IMR-90 (cell line): ENCODE measurements at regions not wholly inside any gene's neighbourhood (a gene's known extent, or its start where the extent isn't known, plus 50 kb on each side); places are given as distances from the start of the nearest gene placed in this dataset.

Experiments
- ATAC-seq: fragments of 200-7000 bp; cut with Tn5 transposase; 2 replicates; pipeline ENCODE4 v1.9.1; 2020; ENCODE audit warnings: low read depth, mild to moderate bottlenecking, moderate library complexity
- BruUV-seq: library from RNA; stranded (reverse); fragments of 400-500 nt; replicated peaks from 2 replicates; lab custom pipeline; 2021; lab: Mats Ljungman, UMichigan
- CTCF ChIA-PET: fragments of 300-600 bp; formaldehyde crosslinking; extraction: SDS; loops from one replicate; lab custom pipeline; 2021; ENCODE audit warnings: antibody characterized with exemption; lab: Yijun Ruan, JAX
- POLR2A ChIA-PET: fragments of 300-600 bp; sonication (Branson Sonifier 250); formaldehyde crosslinking; loops from one replicate; lab custom pipeline; 2022; ENCODE audit warnings: antibody characterized with exemption; ENCODE audit not compliant: unreplicated experiment; lab: Charles Lee
- DNase-seq: peaks from one replicate; pipeline ENCODE4 v3.0.0; 2013
- H2AFZ ChIP-seq: replicated peaks from 2 replicates; pipeline ENCODE3; 2013; ENCODE audit warnings: low read length, mild to moderate bottlenecking; ENCODE audit not compliant: poor library complexity
- H2AK5ac ChIP-seq: 2 replicates; pipeline ENCODE4 v1.6.1; 2013; ENCODE audit warnings: low read depth, low read length, inconsistent platforms
- H2AK9ac ChIP-seq: replicated peaks from 2 replicates; pipeline ENCODE3; 2013; ENCODE audit warnings: mild to moderate bottlenecking, low read depth, low read length, moderate library complexity; ENCODE audit not compliant: poor library complexity
- H2BK120ac ChIP-seq: 2 replicates; pipeline ENCODE4 v1.6.1; 2013; ENCODE audit warnings: low read depth, low read length, inconsistent platforms
- H2BK15ac ChIP-seq: 3 replicates; pipeline ENCODE4 v1.6.1; 2013; ENCODE audit warnings: low read depth, low read length, inconsistent platforms
- H2BK20ac ChIP-seq: 2 replicates; pipeline ENCODE4 v1.6.1; 2013; ENCODE audit warnings: low read depth, mild to moderate bottlenecking, inconsistent platforms, low read length, moderate library complexity
- H2BK5ac ChIP-seq: 2 replicates; pipeline ENCODE4 v1.6.1; 2013; ENCODE audit warnings: mild to moderate bottlenecking, low read depth, low read length, inconsistent platforms; ENCODE audit not compliant: poor library complexity, severe bottlenecking
- H3K14ac ChIP-seq: replicated peaks from 2 replicates; pipeline ENCODE4 v1.6.1; 2013; ENCODE audit warnings: low read depth, low read length, inconsistent platforms
- H3K18ac ChIP-seq: 2 replicates; pipeline ENCODE4 v1.6.1; 2013; ENCODE audit warnings: low read depth, low read length, control low read depth
- H3K23ac ChIP-seq: 2 replicates; pipeline ENCODE4 v1.6.1; 2013; ENCODE audit warnings: low read depth, low read length, inconsistent platforms
- H3K27ac ChIP-seq: 2 replicates; pipeline ENCODE4 v1.5.1; 2013; ENCODE audit warnings: mild to moderate bottlenecking, control low read depth, low read length; ENCODE audit not compliant: insufficient read depth
- H3K27me3 ChIP-seq: 2 replicates; pipeline ENCODE4 v1.6.1; 2013; ENCODE audit warnings: low read length; ENCODE audit not compliant: control insufficient read depth, insufficient read depth
- H3K36me3 ChIP-seq: 2 replicates; pipeline ENCODE4 v1.6.1; 2013; ENCODE audit warnings: low read length, mixed read lengths; ENCODE audit not compliant: control insufficient read depth, insufficient read depth
- H3K4ac ChIP-seq: 2 replicates; pipeline ENCODE4 v1.6.1; 2013; ENCODE audit warnings: low read depth, low read length, inconsistent platforms
- H3K4me1 ChIP-seq: 2 replicates; pipeline ENCODE4 v1.6.1; 2013; ENCODE audit warnings: low read length, mixed read lengths; ENCODE audit not compliant: control insufficient read depth, insufficient read depth
- H3K4me2 ChIP-seq: 2 replicates; pipeline ENCODE4 v1.6.1; 2013; ENCODE audit warnings: low read depth, mild to moderate bottlenecking, control low read depth, low read length, moderate library complexity
- H3K4me3 ChIP-seq: 2 replicates; pipeline ENCODE4 v1.5.1; 2013; ENCODE audit warnings: low read depth, mild to moderate bottlenecking, control low read depth, low read length, moderate library complexity; ENCODE audit not compliant: insufficient read depth
- H3K56ac ChIP-seq: 2 replicates; pipeline ENCODE4 v1.6.1; 2013; ENCODE audit warnings: low read length, inconsistent platforms; ENCODE audit not compliant: insufficient read depth; ENCODE audit errors: extremely low read depth
- H3K79me1 ChIP-seq, 2 experiments: 2 replicates each; pipeline ENCODE4 v1.6.1; 2013; ENCODE audit warnings: low read length in 2 of 2, inconsistent platforms in 1 of 2, low read depth in 1 of 2
- H3K9ac ChIP-seq: 2 replicates; pipeline ENCODE4 v1.6.1; 2013; ENCODE audit warnings: low read depth, low read length, control low read depth
- H3K9me1 ChIP-seq: 2 replicates; pipeline ENCODE4 v1.6.1; 2013; ENCODE audit warnings: low read length, inconsistent platforms; ENCODE audit not compliant: insufficient read depth
- H3K9me3 ChIP-seq: 2 replicates; pipeline ENCODE4 v1.6.1; 2013; ENCODE audit warnings: low read length; ENCODE audit not compliant: control insufficient read depth, insufficient read depth
- H4K20me1 ChIP-seq: 2 replicates; pipeline ENCODE4 v1.6.1; 2013; ENCODE audit warnings: low read length, inconsistent platforms; ENCODE audit not compliant: insufficient read depth
- H4K5ac ChIP-seq: 2 replicates; pipeline ENCODE4 v1.6.1; 2013; ENCODE audit warnings: mild to moderate bottlenecking, low read depth, low read length, control low read depth
- H4K8ac ChIP-seq, 2 experiments: 2 replicates each; pipeline ENCODE4 v1.6.1; 2013; ENCODE audit warnings: low read depth in 2 of 2, low read length in 2 of 2, control low read depth in 1 of 2, inconsistent platforms in 1 of 2
- H4K91ac ChIP-seq: 2 replicates; pipeline ENCODE4 v1.6.1; 2013; ENCODE audit warnings: low read depth, low read length, inconsistent platforms; ENCODE audit not compliant: insufficient read depth
- BHLHE40 ChIP-seq: fragments of 150-350 bp; IDR thresholded peaks from 2 replicates; pipeline ENCODE4 v1.6.1; 2016; ENCODE audit warnings: mild to moderate bottlenecking, low read depth, low read length
- CEBPB ChIP-seq: IDR thresholded peaks from 2 replicates; pipeline ENCODE4 v1.6.1; 2012; ENCODE audit warnings: low read depth, low read length, improper control_type of control experiment
- CHD1 ChIP-seq: IDR thresholded peaks from 2 replicates; pipeline ENCODE4 v1.6.1; 2012; ENCODE audit warnings: low read depth, low read length, improper control_type of control experiment
- CTCF ChIP-seq: conservative IDR thresholded peaks from 2 replicates; pipeline ENCODE4 v1.5.1; 2012; ENCODE audit warnings: mild to moderate bottlenecking, low read depth, low read length, improper control_type of control experiment
- FOS ChIP-seq: fragments of 150-350 bp; IDR thresholded peaks from 2 replicates; pipeline ENCODE4 v1.6.1; 2016; ENCODE audit warnings: low read depth, low read length
- MAFK ChIP-seq: IDR thresholded peaks from 2 replicates; pipeline ENCODE4 v1.6.1; 2012; ENCODE audit warnings: low read depth, low read length, improper control_type of control experiment
- MAZ ChIP-seq: IDR thresholded peaks from 2 replicates; pipeline ENCODE4 v1.6.1; 2012; ENCODE audit warnings: low read depth, mild to moderate bottlenecking, low read length, improper control_type of control experiment, moderate library complexity, borderline replicate concordance
- MXI1 ChIP-seq: IDR thresholded peaks from 2 replicates; pipeline ENCODE4 v1.6.1; 2012; ENCODE audit warnings: low read depth, mild to moderate bottlenecking, low read length, moderate library complexity, borderline replicate concordance
- NFE2L2 ChIP-seq: fragments of 150-350 bp; IDR thresholded peaks from 2 replicates; pipeline ENCODE4 v1.6.1; 2016; ENCODE audit warnings: low read depth, mild to moderate bottlenecking, low read length
- RCOR1 ChIP-seq: IDR thresholded peaks from 2 replicates; pipeline ENCODE4 v1.6.1; 2012; ENCODE audit warnings: mild to moderate bottlenecking, low read length, improper control_type of control experiment; ENCODE audit not compliant: insufficient replicate concordance
- SMC3 ChIP-seq: fragments of 150-350 bp; IDR thresholded peaks from 2 replicates; pipeline ENCODE4 v1.6.1; 2016; ENCODE audit warnings: low read depth, mild to moderate bottlenecking, antibody characterized with exemption, low read length, moderate library complexity
- WGBS, 2 experiments: methylation state at CpG; one replicate each; pipeline versions ENCODE4 v1.1.5 to v1.1.7; 2013; ENCODE audit warnings: missing lambda C conversion rate in 2 of 2; ENCODE audit not compliant: insufficient read length in 1 of 2; ENCODE audit errors: extremely low coverage in 2 of 2; 5-methylcytosine and 5-hydroxymethylcytosine counted together
- dilution Hi-C: fragments of 300-500 bp; cut with HindIII; formaldehyde crosslinking; loops from one replicate; pipeline ENCODE4 v1.14.3; 2018; ENCODE audit warnings: low sequenced_read_pairs; ENCODE audit not compliant: unreplicated experiment
- in situ Hi-C: fragments of 300-500 bp; cut with MboI; formaldehyde crosslinking; loops from 3 replicates; pipeline ENCODE4 v1.14.3; 2019; ENCODE audit warnings: low sequenced_read_pairs, inconsistent platforms, mixed read lengths
- intact Hi-C: fragments of 100-400 bp; cut with micrococcal nuclease; formaldehyde crosslinking; loops from 2 replicates; pipeline ENCODE4 v1.10.0; 2022
- TF ChIP-seq, protein P1 (sequence below): fragments of 150-350 bp; IDR thresholded peaks from 2 replicates; pipeline ENCODE4 v1.6.1; 2017; ENCODE audit warnings: mild to moderate bottlenecking, antibody characterized with exemption, low read length, low read depth

- no peaks in the 10 kb centered on the region for H4K20me1 ChIP-seq
- H2AK9ac ChIP-seq, result no peak overlapping the region
- no TSS peak for BruUV-seq
- no peak overlapping the region for H3K4ac ChIP-seq
- H3K4me3 ChIP-seq, result no peak overlapping the region
- no peak overlapping the region for H2BK120ac ChIP-seq
- ChIA-PET POLR2A (no interaction called here), CTCF (no interaction called here)
- H2AFZ ChIP-seq, result no peak overlapping the region
- intact Hi-C loops, result no loop called here
- no peak overlapping the region for H3K18ac ChIP-seq
- H2BK15ac ChIP-seq, result no peak overlapping the region
- no peak overlapping the region for H4K8ac ChIP-seq
- H3K79me1 ChIP-seq, result no peaks in the 10 kb centered on the region
- no peak overlapping the region for H3K23ac ChIP-seq
- H3K9ac ChIP-seq, result no peak overlapping the region
- ATAC-seq (no peak), DNase-seq (no peak)
- H4K5ac ChIP-seq, result no peak overlapping the region
- H3K14ac ChIP-seq, result no peak overlapping the region
- no peak overlapping the region for H2BK5ac ChIP-seq
- H3K9me3 ChIP-seq, result no peaks in the 10 kb centered on the region
- H3K56ac ChIP-seq, result no peak overlapping the region
- H3K4me1 ChIP-seq, result no peaks in the 10 kb centered on the region
- TF ChIP-seq, protein P1, sequence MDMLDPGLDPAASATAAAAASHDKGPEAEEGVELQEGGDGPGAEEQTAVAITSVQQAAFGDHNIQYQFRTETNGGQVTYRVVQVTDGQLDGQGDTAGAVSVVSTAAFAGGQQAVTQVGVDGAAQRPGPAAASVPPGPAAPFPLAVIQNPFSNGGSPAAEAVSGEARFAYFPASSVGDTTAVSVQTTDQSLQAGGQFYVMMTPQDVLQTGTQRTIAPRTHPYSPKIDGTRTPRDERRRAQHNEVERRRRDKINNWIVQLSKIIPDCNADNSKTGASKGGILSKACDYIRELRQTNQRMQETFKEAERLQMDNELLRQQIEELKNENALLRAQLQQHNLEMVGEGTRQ, result no peak
- no peak for TF ChIP-seq MAFK
- no peak for TF ChIP-seq NFE2L2
- TF ChIP-seq CTCF, result no peak
- TF ChIP-seq CEBPB, result no peak
- TF ChIP-seq MXI1, result no peak
- no peak for TF ChIP-seq RCOR1
- no peak for TF ChIP-seq BHLHE40
- no peak for TF ChIP-seq CHD1
- TF ChIP-seq SMC3, result no peak
- no peak for TF ChIP-seq MAZ
- TF ChIP-seq FOS, result no peak
- in situ Hi-C loops, result no loop called here
- H3K9me1 ChIP-seq, result no peaks in the 10 kb centered on the region
- H2AK5ac ChIP-seq, result no peak overlapping the region
- WGBS, 2 experiments, result no CpG with 5 or more reads among the region's 6 CpGs
- H4K91ac ChIP-seq, result no peak overlapping the region
- dilution Hi-C loops, result no loop called here
- no peak overlapping the region for H3K4me2 ChIP-seq
- H3K27me3 ChIP-seq, result no peaks in the 10 kb centered on the region
- no peak overlapping the region for H3K27ac ChIP-seq
- H3K36me3 ChIP-seq, result no peaks in the 10 kb centered on the region
- no peak overlapping the region for H2BK20ac ChIP-seq
These were observed 306.9 kb downstream of the ZPLD1 start for GRCh38 chr3:102741694-102742093.
